H1 (cell line): ENCODE measurements at regions not wholly inside any gene's neighbourhood (a gene's known extent, or its start where the extent isn't known, plus 50 kb on each side); places are given as distances from the start of the nearest gene placed in this dataset.
"Not testable (repeated sequence)": the region's sequence is repeated elsewhere in the genome, so short reads cannot be mapped to it uniquely, and the experiment has no call there.

ENCODE experiments used
- CTCF ChIA-PET: fragments of 300-600 bp; sonication (Branson Sonifier 250); formaldehyde crosslinking; loops from one replicate; lab custom pipeline; 2021; ENCODE audit not compliant: partially characterized antibody; lab: Charles Lee
- POLR2A ChIA-PET: fragments of 300-600 bp; sonication (Branson Sonifier 250); formaldehyde crosslinking; loops from one replicate; lab custom pipeline; 2021; ENCODE audit warnings: inconsistent platforms; ENCODE audit not compliant: partially characterized antibody; lab: Charles Lee
- DNase-seq, 2 experiments: peaks; one replicate each; pipeline versions ENCODE4 v3.0.0 to v3.0.0-alpha.2; 2010 to 2022; ENCODE audit warnings: low spot score in 2 of 2, low read depth in 1 of 2, mixed read lengths in 1 of 2
- FAIRE-seq: peaks from 2 replicates; lab custom pipeline; 2011; peaks lifted over from hg19 to GRCh38; lab: Jason Lieb, UNC
- H2AFZ ChIP-seq: 2 replicates; pipeline ENCODE4 v1.8.1; 2012; ENCODE audit warnings: low read length, inconsistent platforms
- H2AK5ac ChIP-seq: 2 replicates; pipeline ENCODE4 v1.6.1; 2013; ENCODE audit warnings: low read depth, low read length
- H2BK120ac ChIP-seq: replicated peaks from 2 replicates; pipeline ENCODE3; 2013; ENCODE audit warnings: low read depth, low read length, inconsistent platforms
- H2BK12ac ChIP-seq: 2 replicates; pipeline ENCODE4 v1.6.1; 2013; ENCODE audit warnings: low read depth, low read length
- H2BK15ac ChIP-seq: 2 replicates; pipeline ENCODE4 v1.6.1; 2013; ENCODE audit warnings: low read length
- H2BK20ac ChIP-seq: 2 replicates; pipeline ENCODE4 v1.6.1; 2013; ENCODE audit warnings: low read length
- H2BK5ac ChIP-seq: 2 replicates; pipeline ENCODE4 v1.6.1; 2013; ENCODE audit warnings: low read depth, low read length
- H3K14ac ChIP-seq: 2 replicates; pipeline ENCODE4 v1.6.1; 2013; ENCODE audit warnings: inconsistent platforms; ENCODE audit not compliant: insufficient read length
- H3K18ac ChIP-seq: 2 replicates; pipeline ENCODE4 v1.6.1; 2013; ENCODE audit warnings: low read length; ENCODE audit errors: extremely low read depth
- H3K23ac ChIP-seq: 2 replicates; pipeline ENCODE4 v1.6.1; 2013; ENCODE audit warnings: inconsistent platforms; ENCODE audit not compliant: insufficient read length
- H3K23me2 ChIP-seq: 2 replicates; pipeline ENCODE4 v1.6.1; 2013; ENCODE audit warnings: low read depth, low read length
- H3K27ac ChIP-seq: 2 replicates; pipeline ENCODE4 v1.6.1; 2011; ENCODE audit warnings: low read depth, low read length, inconsistent platforms
- H3K27me3 ChIP-seq, 4 experiments: replicated peaks in 1 of 4; 1 replicate in 1 of 4; 2 replicates in 3 of 4; pipeline versions ENCODE4 v1.6.1 to v1.8.1; 2011 to 2013; ENCODE audit warnings: low read length in 3 of 4, mild to moderate bottlenecking in 3 of 4, inconsistent platforms in 2 of 4, mixed read lengths in 2 of 4, moderate library complexity in 1 of 4; ENCODE audit not compliant: control insufficient read depth in 3 of 4, insufficient read depth in 3 of 4; ENCODE audit errors: extremely low read depth in 1 of 4
- H3K36me3 ChIP-seq, 4 experiments: 2 replicates each; pipeline versions ENCODE4 v1.6.1 to v1.8.1; 2011 to 2013; ENCODE audit warnings: mild to moderate bottlenecking in 4 of 4, low read length in 3 of 4, moderate library complexity in 2 of 4, control low read depth in 1 of 4, inconsistent platforms in 1 of 4; ENCODE audit not compliant: insufficient read depth in 4 of 4, control insufficient read depth in 2 of 4
- H3K4ac ChIP-seq: replicated peaks from 2 replicates; pipeline ENCODE3; 2013; ENCODE audit warnings: low read length, low read depth, mixed read lengths, inconsistent platforms; ENCODE audit not compliant: insufficient read length
- H3K4me1 ChIP-seq, 4 experiments: replicated peaks in 1 of 4; 1 replicate in 1 of 4; 2 replicates in 3 of 4; pipeline versions ENCODE4 v1.6.1 to v1.8.1; 2011 to 2013; ENCODE audit warnings: low read length in 3 of 4, inconsistent platforms in 2 of 4, mixed read lengths in 1 of 4; ENCODE audit not compliant: insufficient read depth in 4 of 4, control insufficient read depth in 3 of 4
- H3K4me2 ChIP-seq, 2 experiments: 2 replicates each; pipeline versions ENCODE4 v1.6.1 to v1.8.1; 2011 to 2013; ENCODE audit warnings: low read depth in 2 of 2, low read length in 2 of 2, control low read depth in 1 of 2, inconsistent platforms in 1 of 2, mild to moderate bottlenecking in 1 of 2; ENCODE audit not compliant: insufficient read depth in 1 of 2
- H3K4me3 ChIP-seq, 4 experiments: fragments of 200-600, 300-600 bp in 1 of 4; sonication (generic), shearing (Covaris generic), sonication (Bioruptor Twin) in 1 of 4; 2 replicates each; pipeline versions ENCODE4 v1.5.1 to v1.8.1; 2011 to 2016; ENCODE audit warnings: low read length in 4 of 4, low read depth in 3 of 4, control low read depth in 2 of 4, inconsistent platforms in 2 of 4, mild to moderate bottlenecking in 2 of 4, mixed read lengths in 1 of 4, moderate library complexity in 1 of 4; ENCODE audit not compliant: insufficient read depth in 2 of 4; ENCODE audit errors: extremely low read depth in 1 of 4
- H3K56ac ChIP-seq: replicated peaks from 2 replicates; pipeline ENCODE3; 2013; ENCODE audit warnings: low read depth, mild to moderate bottlenecking, mixed read lengths, low read length, inconsistent platforms; ENCODE audit not compliant: insufficient read length
- H3K79me1 ChIP-seq: 2 replicates; pipeline ENCODE4 v1.6.1; 2013; ENCODE audit warnings: low read depth, low read length, control low read depth
- H3K79me2 ChIP-seq, 2 experiments: 2 replicates each; pipeline versions ENCODE4 v1.6.1 to v1.8.1; 2012 to 2013; ENCODE audit warnings: low read length in 2 of 2, mild to moderate bottlenecking in 2 of 2, inconsistent platforms in 1 of 2; ENCODE audit not compliant: insufficient read depth in 2 of 2, control insufficient read depth in 1 of 2
- H3K9ac ChIP-seq, 4 experiments: replicated peaks in 1 of 4; 1 replicate in 1 of 4; 2 replicates in 3 of 4; pipeline versions ENCODE4 v1.6.1 to v1.8.1; 2011 to 2013; ENCODE audit warnings: low read depth in 3 of 4, low read length in 3 of 4, control low read depth in 2 of 4, mild to moderate bottlenecking in 2 of 4, moderate library complexity in 2 of 4, inconsistent platforms in 1 of 4; ENCODE audit errors: extremely low read depth in 1 of 4
- H3K9me3 ChIP-seq, 2 experiments: 2 replicates each; pipeline versions ENCODE4 v1.6.1 to v1.8.1; 2012 to 2013; ENCODE audit warnings: mild to moderate bottlenecking in 2 of 2, moderate library complexity in 2 of 2, control low read depth in 1 of 2, inconsistent platforms in 1 of 2, low read depth in 1 of 2, low read length in 1 of 2, mixed read lengths in 1 of 2; ENCODE audit not compliant: insufficient read depth in 2 of 2
- H4K20me1 ChIP-seq, 2 experiments: replicated peaks in 1 of 2; 2 replicates each; pipeline versions ENCODE3 to v1.8.1; 2011 to 2013; ENCODE audit warnings: inconsistent platforms in 2 of 2, low read length in 2 of 2, mild to moderate bottlenecking in 1 of 2; ENCODE audit not compliant: insufficient read depth in 2 of 2, control insufficient read depth in 1 of 2
- H4K5ac ChIP-seq: 2 replicates; pipeline ENCODE4 v1.6.1; 2013; ENCODE audit warnings: low read length, low read depth, mixed read lengths, inconsistent platforms; ENCODE audit not compliant: insufficient read length
- H4K8ac ChIP-seq: 2 replicates; pipeline ENCODE4 v1.8.0; 2013; ENCODE audit warnings: mild to moderate bottlenecking, moderate library complexity, low read length, inconsistent platforms; ENCODE audit not compliant: insufficient read depth; ENCODE audit errors: extremely low read depth
- H4K91ac ChIP-seq: replicated peaks from 2 replicates; pipeline ENCODE3; 2013; ENCODE audit warnings: low read length, mixed read lengths, inconsistent platforms; ENCODE audit not compliant: insufficient read length
- WGBS, 2 experiments: shearing (Covaris generic) in 1 of 2; methylation state at CpG; one replicate each; pipeline versions ENCODE4 v1.1.6 to v1.1.7; 2013 to 2015; ENCODE audit warnings: low lambda C conversion rate in 2 of 2, mixed read lengths in 2 of 2, inconsistent platforms in 1 of 2, low coverage in 1 of 2, missing lambda C conversion rate in 1 of 2; ENCODE audit not compliant: insufficient replicate concordance in 2 of 2, insufficient coverage in 1 of 2, insufficient read length in 1 of 2; ENCODE audit errors: extremely low coverage in 1 of 2, missing lambda C conversion rate in 1 of 2; 5-methylcytosine and 5-hydroxymethylcytosine counted together

- H3K14ac ChIP-seq, H4K20me1 ChIP-seq, CTCF ChIA-PET, POLR2A ChIA-PET, H2BK15ac ChIP-seq, H2BK5ac ChIP-seq, H3K27ac ChIP-seq, H3K9me3 ChIP-seq, H4K8ac ChIP-seq, H4K5ac ChIP-seq, H3K36me3 ChIP-seq, H3K27me3 ChIP-seq, H3K23ac ChIP-seq, H4K91ac ChIP-seq, H2AFZ ChIP-seq, H2AK5ac ChIP-seq, H3K4ac ChIP-seq, H3K4me1 ChIP-seq, DNase-seq, H2BK20ac ChIP-seq, H3K56ac ChIP-seq, H3K4me2 ChIP-seq, H3K4me3 ChIP-seq, H2BK120ac ChIP-seq, H3K18ac ChIP-seq, H3K23me2 ChIP-seq, FAIRE-seq, H3K79me1 ChIP-seq, H3K79me2 ChIP-seq, H3K9ac ChIP-seq, H2BK12ac ChIP-seq: not testable (repeated sequence)
- 88% methylated on average over 5 of the region's 6 CpGs; no CpG with 5 or more reads in 1 of the 2 experiments for WGBS, 2 experiments
Measured at GRCh38 chr4:68720723-68721122, 50.3 kb upstream of the UGT2B15 start.
